ENCODE measurements at regions not wholly inside any gene's neighbourhood (a gene's known extent, or its start where the extent isn't known, plus 50 kb on each side); places are given as distances from the start of the nearest gene placed in this dataset.

DNA sequence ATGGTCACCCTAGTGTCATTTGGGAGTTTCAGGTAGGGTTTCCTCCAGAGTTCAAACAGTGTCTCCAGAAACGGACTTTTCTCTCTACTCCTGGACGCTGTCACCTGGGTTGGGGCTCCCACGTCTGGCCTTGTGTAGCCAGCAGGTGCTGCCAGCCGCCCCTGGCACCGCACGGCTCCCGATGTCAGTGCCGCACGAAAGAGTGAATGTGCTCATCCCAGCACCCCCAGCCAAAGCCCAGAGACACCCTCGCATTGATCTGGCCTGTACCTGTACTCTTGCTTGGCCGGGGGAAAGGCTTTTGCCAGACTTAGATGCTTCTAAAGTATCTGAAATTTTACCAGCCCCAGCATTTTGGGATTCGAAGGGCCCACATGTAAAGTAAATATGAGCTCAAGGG is 351.9 kb downstream of the C16orf95 start:
- H3K4me1 ChIP-seq (ENCODE audit: low read length), result no peaks in the 10 kb centered on the region
- H4K20me1 ChIP-seq (ENCODE audit: insufficient read depth, low read length), result no peaks in the 10 kb centered on the region
- H2AFZ ChIP-seq (ENCODE audit: low read length), result no peak overlapping the region
- H3K27ac ChIP-seq (ENCODE audit: low read length), result no peak overlapping the region
- no peaks in the 10 kb centered on the region for H3K36me3 ChIP-seq (replicated peaks; ENCODE audit: insufficient read depth, low read length)
- H3K4me3 ChIP-seq (ENCODE audit: low read length), result no peak overlapping the region
- no peaks in the 10 kb centered on the region for H3K9me2 ChIP-seq (replicated peaks; ENCODE audit: insufficient read depth, low read length)
- H3K27me3 ChIP-seq (replicated peaks; ENCODE audit: insufficient read depth, low read length), result peaks cover 61% of the 10 kb centered on the region
- no peak for DNase-seq
- H3K9ac ChIP-seq (ENCODE audit: low read length), result no peak overlapping the region
- H3K79me2 ChIP-seq (ENCODE audit: low read length), result no peaks in the 10 kb centered on the region
- no peaks in the 10 kb centered on the region for H3F3A ChIP-seq (ENCODE audit: insufficient read depth, low read length)
- no peaks in the 10 kb centered on the region for H3K9me3 ChIP-seq (replicated peaks; ENCODE audit: insufficient read depth, low read length)
- TF ChIP-seq EZH2phosphoT487 (IDR thresholded peaks at IDR 0.05; ENCODE audit: low read length) (no peak), EZH2 (optimal IDR thresholded peaks at IDR 0.05; ENCODE audit: low read depth, low read length) (no peak)
- TF ChIP-seq, protein P1, sequence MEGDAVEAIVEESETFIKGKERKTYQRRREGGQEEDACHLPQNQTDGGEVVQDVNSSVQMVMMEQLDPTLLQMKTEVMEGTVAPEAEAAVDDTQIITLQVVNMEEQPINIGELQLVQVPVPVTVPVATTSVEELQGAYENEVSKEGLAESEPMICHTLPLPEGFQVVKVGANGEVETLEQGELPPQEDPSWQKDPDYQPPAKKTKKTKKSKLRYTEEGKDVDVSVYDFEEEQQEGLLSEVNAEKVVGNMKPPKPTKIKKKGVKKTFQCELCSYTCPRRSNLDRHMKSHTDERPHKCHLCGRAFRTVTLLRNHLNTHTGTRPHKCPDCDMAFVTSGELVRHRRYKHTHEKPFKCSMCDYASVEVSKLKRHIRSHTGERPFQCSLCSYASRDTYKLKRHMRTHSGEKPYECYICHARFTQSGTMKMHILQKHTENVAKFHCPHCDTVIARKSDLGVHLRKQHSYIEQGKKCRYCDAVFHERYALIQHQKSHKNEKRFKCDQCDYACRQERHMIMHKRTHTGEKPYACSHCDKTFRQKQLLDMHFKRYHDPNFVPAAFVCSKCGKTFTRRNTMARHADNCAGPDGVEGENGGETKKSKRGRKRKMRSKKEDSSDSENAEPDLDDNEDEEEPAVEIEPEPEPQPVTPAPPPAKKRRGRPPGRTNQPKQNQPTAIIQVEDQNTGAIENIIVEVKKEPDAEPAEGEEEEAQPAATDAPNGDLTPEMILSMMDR (IDR thresholded peaks at IDR 0.05; ENCODE audit: low read length), result no peak
- H3K4me2 ChIP-seq (ENCODE audit: low read depth, low read length), result no peak overlapping the region

DNA sequence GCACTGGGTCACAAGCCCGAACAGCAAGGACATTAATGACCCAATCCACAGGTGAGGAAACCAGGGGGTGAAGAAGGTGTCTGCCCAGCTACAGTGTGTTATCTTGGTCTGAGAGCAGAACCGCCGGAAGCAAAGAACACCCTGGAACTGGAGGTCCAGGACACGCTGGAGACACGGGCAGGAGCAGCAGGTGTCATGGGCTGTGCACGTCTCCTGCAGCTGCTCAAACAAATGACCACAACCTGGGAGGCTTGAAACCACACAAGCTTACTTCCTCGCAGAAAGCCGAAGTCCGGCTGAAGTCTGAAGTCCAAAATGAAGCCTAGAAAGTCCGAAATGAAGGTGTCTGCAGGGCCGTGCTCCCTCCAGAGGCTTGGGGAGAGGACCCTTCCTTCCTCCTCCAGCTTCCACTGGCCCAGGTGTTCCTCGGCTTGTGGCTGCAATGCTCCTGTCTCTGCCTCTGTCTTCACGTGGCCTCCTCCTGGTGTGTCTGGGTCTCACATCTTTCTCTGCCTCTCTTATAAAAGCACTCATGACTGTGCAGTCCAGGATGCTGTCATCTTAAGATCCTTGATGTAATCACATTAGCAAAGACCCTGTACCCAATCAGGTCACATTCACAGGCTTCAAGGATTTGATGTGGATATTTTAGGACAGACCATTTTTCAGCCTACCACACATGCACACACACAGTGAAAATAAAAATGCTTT is 351.2 kb downstream of the C16orf95 start:
- no peaks in the 10 kb centered on the region for H3K9me3 ChIP-seq (replicated peaks; ENCODE audit: insufficient read depth, low read length)
- H3F3A ChIP-seq (ENCODE audit: insufficient read depth, low read length), result no peaks in the 10 kb centered on the region
- no peaks in the 10 kb centered on the region for H3K4me1 ChIP-seq (ENCODE audit: low read length)
- DNase-seq, result no peak
- H3K9me2 ChIP-seq (replicated peaks; ENCODE audit: insufficient read depth, low read length), result no peaks in the 10 kb centered on the region
- no peak overlapping the region for H3K27ac ChIP-seq (ENCODE audit: low read length)
- H3K9ac ChIP-seq (ENCODE audit: low read length), result no peak overlapping the region
- TF ChIP-seq, protein P1 (IDR thresholded peaks at IDR 0.05; ENCODE audit: low read length), result no peak
- TF ChIP-seq EZH2phosphoT487 (IDR thresholded peaks at IDR 0.05; ENCODE audit: low read length) (no peak), EZH2 (optimal IDR thresholded peaks at IDR 0.05; ENCODE audit: low read depth, low read length) (no peak)
- H4K20me1 ChIP-seq (ENCODE audit: insufficient read depth, low read length), result no peaks in the 10 kb centered on the region
- no peaks in the 10 kb centered on the region for H3K36me3 ChIP-seq (replicated peaks; ENCODE audit: insufficient read depth, low read length)
- H3K4me2 ChIP-seq (ENCODE audit: low read depth, low read length), result no peak overlapping the region
- no peak overlapping the region for H2AFZ ChIP-seq (ENCODE audit: low read length)
- no peaks in the 10 kb centered on the region for H3K79me2 ChIP-seq (ENCODE audit: low read length)
- no peak overlapping the region for H3K4me3 ChIP-seq (ENCODE audit: low read length)
- peaks cover 54% of the 10 kb centered on the region for H3K27me3 ChIP-seq (replicated peaks; ENCODE audit: insufficient read depth, low read length)

DNA sequence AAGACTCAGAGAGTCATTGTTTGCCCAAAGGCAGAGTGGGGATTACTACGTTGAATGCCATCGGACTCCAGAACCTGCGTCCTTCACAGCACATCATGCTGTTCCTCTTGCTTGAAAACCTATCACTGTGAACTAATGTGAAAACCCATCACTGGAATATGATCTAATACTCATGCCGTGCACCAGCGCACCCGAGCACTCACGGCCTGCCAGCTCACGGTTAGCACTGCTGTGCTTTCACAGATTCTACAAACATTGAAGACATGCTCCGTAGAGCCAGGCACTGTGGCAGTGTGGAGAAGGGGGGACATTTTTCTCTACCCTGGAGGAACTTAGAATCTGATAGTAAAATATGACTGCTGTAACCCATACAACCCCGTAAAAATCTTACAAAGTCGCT is 350.4 kb downstream of the C16orf95 start:
- TF ChIP-seq, protein P1 (IDR thresholded peaks at IDR 0.05; ENCODE audit: low read length), result no peak
- no peak for TF ChIP-seq EZH2phosphoT487 (IDR thresholded peaks at IDR 0.05; ENCODE audit: low read length)
- TF ChIP-seq EZH2 (optimal IDR thresholded peaks at IDR 0.05; ENCODE audit: low read depth, low read length), result no peak
- H3K4me2 ChIP-seq (ENCODE audit: low read depth, low read length), result no peak overlapping the region
- H3K9me2 ChIP-seq (replicated peaks; ENCODE audit: insufficient read depth, low read length), result no peaks in the 10 kb centered on the region
- H3K9me3 ChIP-seq (replicated peaks; ENCODE audit: insufficient read depth, low read length), result no peaks in the 10 kb centered on the region
- H4K20me1 ChIP-seq (ENCODE audit: insufficient read depth, low read length), result no peaks in the 10 kb centered on the region
- peaks cover 48% of the 10 kb centered on the region for H3K27me3 ChIP-seq (replicated peaks; ENCODE audit: insufficient read depth, low read length)
- no peaks in the 10 kb centered on the region for H3K79me2 ChIP-seq (ENCODE audit: low read length)
- H3K4me3 ChIP-seq (ENCODE audit: low read length), result no peak overlapping the region
- H3K27ac ChIP-seq (ENCODE audit: low read length), result no peak overlapping the region
- no peak for DNase-seq
- H2AFZ ChIP-seq (ENCODE audit: low read length), result no peak overlapping the region
- no peak overlapping the region for H3K9ac ChIP-seq (ENCODE audit: low read length)
- no peaks in the 10 kb centered on the region for H3K36me3 ChIP-seq (replicated peaks; ENCODE audit: insufficient read depth, low read length)
- H3F3A ChIP-seq (ENCODE audit: insufficient read depth, low read length), result no peaks in the 10 kb centered on the region
- no peaks in the 10 kb centered on the region for H3K4me1 ChIP-seq (ENCODE audit: low read length)
